ENCODE measurements at regions not wholly inside any gene's neighbourhood (a gene's known extent, or its start where the extent isn't known, plus 50 kb on each side); places are given as distances from the start of the nearest gene placed in this dataset.

DNA sequence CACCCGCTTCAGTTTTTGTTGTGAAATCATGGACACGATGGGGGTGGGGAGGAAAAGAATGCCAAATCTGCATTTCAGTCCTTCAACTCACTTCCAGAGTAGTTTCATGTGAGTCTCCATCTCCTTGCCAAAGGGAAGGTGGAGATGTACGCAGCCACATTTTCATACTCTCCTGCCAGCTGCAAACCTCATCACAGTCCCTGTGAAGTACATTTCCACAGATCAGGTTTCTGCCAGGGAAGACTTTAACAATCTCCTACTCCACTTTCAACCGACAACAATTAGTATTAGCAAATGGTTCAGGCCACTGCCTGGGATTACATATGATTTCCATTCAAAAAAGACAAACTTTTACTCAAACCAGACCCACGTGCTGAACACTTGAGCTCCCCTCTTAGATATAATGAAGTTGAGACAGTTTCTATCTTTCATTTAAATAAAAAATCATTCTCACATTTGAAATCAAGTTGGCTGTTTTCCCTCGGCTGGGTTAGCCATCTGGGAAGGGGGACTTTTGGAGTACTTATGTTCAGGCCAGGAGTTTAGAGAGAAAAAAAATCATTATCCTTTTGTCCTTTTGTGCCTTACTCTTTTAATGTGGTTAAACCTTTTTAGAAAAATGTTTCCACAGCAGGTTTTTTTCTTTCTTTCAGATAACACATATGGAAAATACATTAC, 51.0 kb upstream of the CEP162 start:
- no peak for DNase-seq (ENCODE audit: low read depth, low spot score)

Data from ELF-1 (cell line).